ENCODE measurements at regions not wholly inside any gene's neighbourhood (a gene's known extent, or its start where the extent isn't known, plus 50 kb on each side); places are given as distances from the start of the nearest gene placed in this dataset.

DNA sequence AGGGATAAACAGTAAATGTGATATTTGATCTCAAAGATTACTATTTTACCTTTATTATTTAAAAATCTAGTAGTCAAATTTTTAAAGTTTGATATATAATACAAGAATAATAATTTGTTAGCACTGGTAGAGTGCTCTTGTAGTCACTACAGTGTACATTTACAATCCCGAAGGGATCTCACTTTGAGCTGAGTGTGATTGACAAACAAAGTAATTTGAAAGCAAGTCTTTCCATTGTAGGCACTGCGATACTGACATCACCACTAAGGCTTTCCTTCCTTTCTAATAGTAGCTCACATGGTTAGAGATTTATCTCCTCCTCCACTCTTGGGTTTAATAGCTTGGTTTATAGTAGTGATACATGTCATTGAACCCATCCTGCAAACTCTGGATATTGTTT lies 280.6 kb downstream of the PARM1 start:
- TF ChIP-seq POLR2A (IDR thresholded peaks at IDR 0.05; ENCODE audit: low read depth, low read length) (no peak), POLR2AphosphoS5 (IDR thresholded peaks at IDR 0.05; ENCODE audit: low read depth, low read length) (no peak)

All from GM12892 (cell line).